ENCODE measurements at regions not wholly inside any gene's neighbourhood (a gene's known extent, or its start where the extent isn't known, plus 50 kb on each side); places are given as distances from the start of the nearest gene placed in this dataset.

- DNase-seq (ENCODE audit: low spot score) = no peak
Measured at GRCh38 chr18:28831908-28832307, 655.0 kb upstream of the CDH2 start.

GRCh38 chr18:28831476-28831875, 654.5 kb upstream of the CDH2 start:
- no peak for DNase-seq (ENCODE audit: low spot score)

- DNase-seq (ENCODE audit: low spot score) = no peak
Measured at GRCh38 chr18:28826107-28826506, 649.2 kb upstream of the CDH2 start.

- no peak for DNase-seq (ENCODE audit: low spot score)
Measured at GRCh38 chr18:28824183-28824574, 647.2 kb upstream of the CDH2 start.

- no peak for DNase-seq (ENCODE audit: low spot score)
Measured at GRCh38 chr18:28823506-28824182, 646.7 kb upstream of the CDH2 start.

- no peak for DNase-seq (ENCODE audit: low spot score)
Measured at GRCh38 chr18:28820353-28820752, 643.4 kb upstream of the CDH2 start.

- DNase-seq (ENCODE audit: low spot score) = no peak
Measured at GRCh38 chr18:28816155-28816554, 639.2 kb upstream of the CDH2 start.

GRCh38 chr18:28814365-28814764, 637.4 kb upstream of the CDH2 start:
- no peak for DNase-seq (ENCODE audit: low spot score)

- DNase-seq (ENCODE audit: low spot score) = no peak
Measured at GRCh38 chr18:28808373-28808772, 631.4 kb upstream of the CDH2 start.

GRCh38 chr18:28805491-28805890, 628.6 kb upstream of the CDH2 start:
- no peak for DNase-seq (ENCODE audit: low spot score)

- no peak for DNase-seq (ENCODE audit: low spot score)
Measured at GRCh38 chr18:28804512-28805202, 627.7 kb upstream of the CDH2 start.

- no peak for DNase-seq (ENCODE audit: low spot score)
Measured at GRCh38 chr18:28802546-28802945, 625.6 kb upstream of the CDH2 start.

- no peak for DNase-seq (ENCODE audit: low spot score)
Measured at GRCh38 chr18:28801876-28802275, 624.9 kb upstream of the CDH2 start.

- DNase-seq (ENCODE audit: low spot score) = no peak
Measured at GRCh38 chr18:28794459-28795245, 617.7 kb upstream of the CDH2 start.

- DNase-seq (ENCODE audit: low spot score) = no peak
Measured at GRCh38 chr18:28793901-28794300, 617.0 kb upstream of the CDH2 start.

- no peak for DNase-seq (ENCODE audit: low spot score)
Measured at GRCh38 chr18:28792404-28793086, 615.6 kb upstream of the CDH2 start.

- DNase-seq (ENCODE audit: low spot score) = no peak
Measured at GRCh38 chr18:28791101-28791500, 614.2 kb upstream of the CDH2 start.

- peak; percentile 46 for DNase-seq (ENCODE audit: low spot score)
Measured at GRCh38 chr18:28789502-28789901, 612.6 kb upstream of the CDH2 start.

GRCh38 chr18:28786926-28787325, 610.0 kb upstream of the CDH2 start:
- DNase-seq (ENCODE audit: low spot score) = no peak

- no peak for DNase-seq (ENCODE audit: low spot score)
Measured at GRCh38 chr18:28781616-28782362, 604.9 kb upstream of the CDH2 start.

- no peak for DNase-seq (ENCODE audit: low spot score)
Measured at GRCh38 chr18:28778706-28779105, 601.8 kb upstream of the CDH2 start.

GRCh38 chr18:28777756-28778155, 600.8 kb upstream of the CDH2 start:
- DNase-seq (ENCODE audit: low spot score) = no peak
